GM23338 (cell line): ENCODE measurements at regions not wholly inside any gene's neighbourhood (a gene's known extent, or its start where the extent isn't known, plus 50 kb on each side); places are given as distances from the start of the nearest gene placed in this dataset.

Experiments
- EZH2 ChIP-seq: fragments of 200-600 bp; sonication (generic); IDR thresholded peaks from one replicate; pipeline ENCODE4 v1.8.0; 2017; ENCODE audit warnings: antibody characterized with exemption, mild to moderate bottlenecking, low read depth; ENCODE audit not compliant: unreplicated experiment
- EZH2phosphoT487 ChIP-seq: fragments of 200-600 bp; sonication (generic); IDR thresholded peaks from one replicate; pipeline ENCODE4 v1.8.1; 2018; ENCODE audit warnings: antibody characterized with exemption; ENCODE audit not compliant: unreplicated experiment
- TF ChIP-seq, protein P1 (sequence below), 2 experiments: fragments of 200-600 bp in 1 of 2; sonication (generic) in 1 of 2; conservative IDR thresholded peaks; 2 replicates each; pipeline versions ENCODE4 v1.5.1 to v1.6.1; 2016 to 2017; ENCODE audit warnings: antibody characterized with exemption in 2 of 2, low read depth in 2 of 2, mild to moderate bottlenecking in 2 of 2, moderate library complexity in 1 of 2
- TF ChIP-seq, protein P2 (sequence below): fragments of 250-450 bp; sonication (Bioruptor Pico); IDR thresholded peaks from 2 replicates; pipeline ENCODE4 v1.5.0; 2020; ENCODE audit warnings: mild to moderate bottlenecking, moderate library complexity

DNA sequence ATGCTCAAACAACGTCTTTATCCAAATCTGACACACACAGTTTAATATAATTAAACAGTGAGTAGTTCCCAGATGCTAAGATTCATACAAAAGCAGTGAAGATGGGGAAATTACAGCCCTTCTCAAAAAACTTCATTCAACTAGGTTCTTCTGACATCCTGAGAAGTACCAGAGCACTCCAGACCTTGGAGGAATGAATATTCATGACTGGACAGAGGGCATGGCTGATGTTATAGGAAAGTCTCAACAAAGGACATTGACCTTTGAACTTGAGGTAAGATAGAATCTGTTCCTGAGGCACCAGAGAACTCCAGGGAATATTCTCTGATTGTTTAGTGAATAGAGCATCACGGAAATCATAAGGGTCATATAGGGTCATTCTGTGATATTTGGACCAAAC, 106.4 kb upstream of the SLC5A12 start:
- no peak for TF ChIP-seq EZH2
- TF ChIP-seq, protein P1, sequence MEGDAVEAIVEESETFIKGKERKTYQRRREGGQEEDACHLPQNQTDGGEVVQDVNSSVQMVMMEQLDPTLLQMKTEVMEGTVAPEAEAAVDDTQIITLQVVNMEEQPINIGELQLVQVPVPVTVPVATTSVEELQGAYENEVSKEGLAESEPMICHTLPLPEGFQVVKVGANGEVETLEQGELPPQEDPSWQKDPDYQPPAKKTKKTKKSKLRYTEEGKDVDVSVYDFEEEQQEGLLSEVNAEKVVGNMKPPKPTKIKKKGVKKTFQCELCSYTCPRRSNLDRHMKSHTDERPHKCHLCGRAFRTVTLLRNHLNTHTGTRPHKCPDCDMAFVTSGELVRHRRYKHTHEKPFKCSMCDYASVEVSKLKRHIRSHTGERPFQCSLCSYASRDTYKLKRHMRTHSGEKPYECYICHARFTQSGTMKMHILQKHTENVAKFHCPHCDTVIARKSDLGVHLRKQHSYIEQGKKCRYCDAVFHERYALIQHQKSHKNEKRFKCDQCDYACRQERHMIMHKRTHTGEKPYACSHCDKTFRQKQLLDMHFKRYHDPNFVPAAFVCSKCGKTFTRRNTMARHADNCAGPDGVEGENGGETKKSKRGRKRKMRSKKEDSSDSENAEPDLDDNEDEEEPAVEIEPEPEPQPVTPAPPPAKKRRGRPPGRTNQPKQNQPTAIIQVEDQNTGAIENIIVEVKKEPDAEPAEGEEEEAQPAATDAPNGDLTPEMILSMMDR (conservative IDR thresholded peaks at IDR 0.05; ENCODE audit: low read depth in 2 of 2), result no peak
- no peak for TF ChIP-seq EZH2phosphoT487
- TF ChIP-seq, protein P2, sequence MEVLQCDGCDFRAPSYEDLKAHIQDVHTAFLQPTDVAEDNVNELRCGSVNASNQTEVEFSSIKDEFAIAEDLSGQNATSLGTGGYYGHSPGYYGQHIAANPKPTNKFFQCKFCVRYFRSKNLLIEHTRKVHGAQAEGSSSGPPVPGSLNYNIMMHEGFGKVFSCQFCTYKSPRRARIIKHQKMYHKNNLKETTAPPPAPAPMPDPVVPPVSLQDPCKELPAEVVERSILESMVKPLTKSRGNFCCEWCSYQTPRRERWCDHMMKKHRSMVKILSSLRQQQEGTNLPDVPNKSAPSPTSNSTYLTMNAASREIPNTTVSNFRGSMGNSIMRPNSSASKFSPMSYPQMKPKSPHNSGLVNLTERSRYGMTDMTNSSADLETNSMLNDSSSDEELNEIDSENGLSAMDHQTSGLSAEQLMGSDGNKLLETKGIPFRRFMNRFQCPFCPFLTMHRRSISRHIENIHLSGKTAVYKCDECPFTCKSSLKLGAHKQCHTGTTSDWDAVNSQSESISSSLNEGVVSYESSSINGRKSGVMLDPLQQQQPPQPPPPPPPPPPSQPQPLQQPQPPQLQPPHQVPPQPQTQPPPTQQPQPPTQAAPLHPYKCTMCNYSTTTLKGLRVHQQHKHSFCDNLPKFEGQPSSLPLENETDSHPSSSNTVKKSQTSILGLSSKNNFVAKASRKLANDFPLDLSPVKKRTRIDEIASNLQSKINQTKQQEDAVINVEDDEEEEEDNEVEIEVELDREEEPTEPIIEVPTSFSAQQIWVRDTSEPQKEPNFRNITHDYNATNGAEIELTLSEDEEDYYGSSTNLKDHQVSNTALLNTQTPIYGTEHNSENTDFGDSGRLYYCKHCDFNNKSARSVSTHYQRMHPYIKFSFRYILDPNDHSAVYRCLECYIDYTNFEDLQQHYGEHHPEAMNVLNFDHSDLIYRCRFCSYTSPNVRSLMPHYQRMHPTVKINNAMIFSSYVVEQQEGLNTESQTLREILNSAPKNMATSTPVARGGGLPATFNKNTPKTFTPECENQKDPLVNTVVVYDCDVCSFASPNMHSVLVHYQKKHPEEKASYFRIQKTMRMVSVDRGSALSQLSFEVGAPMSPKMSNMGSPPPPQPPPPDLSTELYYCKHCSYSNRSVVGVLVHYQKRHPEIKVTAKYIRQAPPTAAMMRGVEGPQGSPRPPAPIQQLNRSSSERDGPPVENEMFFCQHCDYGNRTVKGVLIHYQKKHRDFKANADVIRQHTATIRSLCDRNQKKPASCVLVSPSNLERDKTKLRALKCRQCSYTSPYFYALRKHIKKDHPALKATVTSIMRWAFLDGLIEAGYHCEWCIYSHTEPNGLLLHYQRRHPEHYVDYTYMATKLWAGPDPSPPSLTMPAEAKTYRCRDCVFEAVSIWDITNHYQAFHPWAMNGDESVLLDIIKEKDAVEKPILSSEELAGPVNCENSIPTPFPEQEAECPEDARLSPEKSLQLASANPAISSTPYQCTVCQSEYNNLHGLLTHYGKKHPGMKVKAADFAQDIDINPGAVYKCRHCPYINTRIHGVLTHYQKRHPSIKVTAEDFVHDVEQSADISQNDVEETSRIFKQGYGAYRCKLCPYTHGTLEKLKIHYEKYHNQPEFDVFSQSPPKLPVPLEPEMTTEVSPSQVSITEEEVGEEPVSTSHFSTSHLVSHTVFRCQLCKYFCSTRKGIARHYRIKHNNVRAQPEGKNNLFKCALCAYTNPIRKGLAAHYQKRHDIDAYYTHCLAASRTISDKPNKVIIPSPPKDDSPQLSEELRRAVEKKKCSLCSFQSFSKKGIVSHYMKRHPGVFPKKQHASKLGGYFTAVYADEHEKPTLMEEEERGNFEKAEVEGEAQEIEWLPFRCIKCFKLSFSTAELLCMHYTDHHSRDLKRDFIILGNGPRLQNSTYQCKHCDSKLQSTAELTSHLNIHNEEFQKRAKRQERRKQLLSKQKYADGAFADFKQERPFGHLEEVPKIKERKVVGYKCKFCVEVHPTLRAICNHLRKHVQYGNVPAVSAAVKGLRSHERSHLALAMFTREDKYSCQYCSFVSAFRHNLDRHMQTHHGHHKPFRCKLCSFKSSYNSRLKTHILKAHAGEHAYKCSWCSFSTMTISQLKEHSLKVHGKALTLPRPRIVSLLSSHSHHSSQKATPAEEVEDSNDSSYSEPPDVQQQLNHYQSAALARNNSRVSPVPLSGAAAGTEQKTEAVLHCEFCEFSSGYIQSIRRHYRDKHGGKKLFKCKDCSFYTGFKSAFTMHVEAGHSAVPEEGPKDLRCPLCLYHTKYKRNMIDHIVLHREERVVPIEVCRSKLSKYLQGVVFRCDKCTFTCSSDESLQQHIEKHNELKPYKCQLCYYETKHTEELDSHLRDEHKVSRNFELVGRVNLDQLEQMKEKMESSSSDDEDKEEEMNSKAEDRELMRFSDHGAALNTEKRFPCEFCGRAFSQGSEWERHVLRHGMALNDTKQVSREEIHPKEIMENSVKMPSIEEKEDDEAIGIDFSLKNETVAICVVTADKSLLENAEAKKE (CRISPR knock-in tag), result no peak
